GM19438 (cell line): ENCODE measurements at regions not wholly inside any gene's neighbourhood (a gene's known extent, or its start where the extent isn't known, plus 50 kb on each side); places are given as distances from the start of the nearest gene placed in this dataset.

ENCODE experiments used
- ATAC-seq: cut with Tn5 transposase; IDR thresholded peaks from one replicate; pipeline ENCODE4 v1.9.1; 2021; ENCODE audit warnings: low read depth; ENCODE audit not compliant: unreplicated experiment

GRCh38 chr4:133498149-133498548 lies 349.1 kb downstream of the PCDH10 start:
- ATAC-seq = no peak

- no peak for ATAC-seq
These were observed 344.7 kb downstream of the PCDH10 start for GRCh38 chr4:133493776-133494175.

DNA sequence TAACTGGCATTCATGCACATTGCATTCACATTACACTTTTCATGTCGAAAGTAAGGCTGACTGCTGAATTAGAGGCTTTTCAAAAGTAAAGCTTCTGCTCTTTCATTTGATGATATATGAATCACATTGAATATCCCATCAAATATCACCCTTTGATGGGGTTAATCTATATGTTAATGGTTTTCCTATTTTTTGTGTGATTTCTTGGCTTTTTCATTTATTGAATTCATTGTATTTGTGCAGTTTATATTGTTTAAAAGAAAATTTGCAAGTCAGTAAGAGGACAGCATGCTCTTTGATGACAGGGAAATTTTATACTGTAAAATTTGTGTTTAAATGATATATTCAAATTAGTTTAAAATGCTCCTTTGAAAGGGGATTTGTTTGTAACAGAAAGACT lies 344.1 kb downstream of the PCDH10 start:
- no peak for ATAC-seq

GRCh38 chr4:133484287-133484686 lies 335.2 kb downstream of the PCDH10 start:
- no peak for ATAC-seq

DNA sequence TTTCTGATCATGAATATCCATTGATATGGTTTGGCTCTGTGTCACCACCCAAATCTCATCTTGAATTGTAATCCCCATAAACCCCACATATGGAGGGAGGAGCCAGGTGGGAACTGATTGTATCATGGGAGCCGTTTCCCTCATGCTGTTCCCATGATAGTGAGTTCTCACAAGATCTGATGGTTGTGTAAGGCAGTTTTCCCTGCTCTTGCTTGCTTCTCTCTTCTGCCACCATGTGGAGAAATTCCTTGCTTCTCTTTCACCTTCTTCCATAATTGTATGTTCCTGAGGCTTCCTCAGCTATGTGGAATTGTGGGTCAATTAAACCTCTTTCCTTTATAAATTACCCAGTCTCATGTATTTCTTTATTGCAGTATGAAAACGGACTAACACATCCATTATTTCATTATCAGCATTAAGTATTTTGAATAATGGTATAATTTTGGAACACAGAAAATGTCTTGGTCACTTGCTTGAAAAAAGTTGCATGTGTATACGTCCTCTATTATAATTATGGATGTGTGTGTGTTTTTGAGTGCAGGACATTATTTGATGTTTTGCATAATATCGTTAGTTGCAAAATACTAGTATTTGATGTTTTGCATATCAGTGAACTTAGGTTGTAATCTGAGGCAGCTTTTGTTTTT lies 334.6 kb downstream of the PCDH10 start:
- no peak for ATAC-seq

- ATAC-seq = no peak
These were observed 327.0 kb downstream of the PCDH10 start for GRCh38 chr4:133476063-133476462.

- no peak for ATAC-seq
These were observed 325.4 kb downstream of the PCDH10 start for GRCh38 chr4:133474501-133474900.

- no peak for ATAC-seq
These were observed 323.1 kb downstream of the PCDH10 start for GRCh38 chr4:133472244-133472643.

DNA sequence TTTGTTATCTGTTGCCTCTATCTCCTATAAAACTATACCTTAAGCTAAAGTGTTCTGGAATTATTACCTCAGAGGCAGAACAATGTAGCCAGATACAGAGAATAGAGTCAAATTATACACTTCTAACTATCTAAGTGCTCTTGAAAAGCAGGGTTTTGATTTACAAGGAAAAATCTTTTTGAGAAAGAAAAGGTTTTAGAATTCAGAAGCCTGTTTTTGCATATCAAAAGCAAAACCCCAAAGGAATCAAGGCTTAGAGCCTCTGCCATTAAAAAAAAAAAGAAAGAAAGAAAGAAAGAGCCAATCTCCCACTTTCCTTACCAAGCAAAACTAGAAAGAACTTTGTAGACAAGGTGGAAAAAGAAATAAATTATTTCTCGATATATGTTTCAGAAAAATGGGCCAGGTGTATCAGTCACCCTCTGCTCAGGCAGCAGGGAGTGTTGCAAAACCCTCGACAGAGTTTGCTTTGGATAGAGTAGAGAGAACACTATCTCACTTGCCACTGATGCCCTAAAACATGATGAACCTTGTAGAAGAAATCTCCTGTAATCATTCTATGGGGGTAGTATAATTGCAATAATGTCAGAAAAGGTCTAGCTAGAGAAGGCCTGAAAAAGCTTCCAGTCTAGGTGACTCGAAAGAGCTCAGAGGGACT lies 318.3 kb downstream of the PCDH10 start:
- no peak for ATAC-seq

- no peak for ATAC-seq
These were observed 315.9 kb downstream of the PCDH10 start for GRCh38 chr4:133465022-133465421.

DNA sequence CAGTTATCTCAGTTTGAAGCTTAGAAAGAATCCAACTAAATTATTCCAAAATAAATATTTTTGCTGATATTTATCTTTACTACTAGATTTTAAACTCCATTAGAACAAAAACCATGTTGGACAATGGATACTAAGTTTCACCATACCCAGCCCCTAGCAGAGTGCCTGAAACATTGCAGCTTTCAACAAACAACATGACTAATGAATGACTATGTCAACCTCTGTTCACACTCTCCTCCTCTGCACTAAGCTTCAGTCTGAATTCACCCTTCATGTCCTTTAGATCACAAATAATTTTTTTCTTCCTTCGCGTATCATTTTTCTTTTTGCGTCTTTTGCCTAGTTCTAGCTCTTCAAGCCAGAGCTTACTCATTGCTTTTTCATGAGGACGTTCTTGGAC lies 315.2 kb downstream of the PCDH10 start:
- ATAC-seq = no peak

DNA sequence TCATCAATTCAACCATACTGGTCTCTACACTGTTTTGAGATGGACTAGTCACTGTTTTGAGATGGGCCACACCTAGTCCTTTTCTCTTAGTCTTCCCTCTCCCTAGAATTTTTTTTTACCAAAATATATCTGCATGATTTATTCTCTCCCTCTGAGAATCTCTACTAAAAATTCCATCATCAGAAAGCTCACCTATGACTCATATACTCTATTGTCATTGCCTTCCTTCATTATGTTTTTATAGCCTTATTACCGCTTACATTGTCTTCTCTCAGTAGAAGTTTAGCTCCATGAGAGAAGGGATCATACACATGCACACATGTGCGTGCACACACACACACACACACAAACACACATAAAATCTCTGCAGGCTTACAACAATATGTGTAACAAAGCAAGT lies 303.6 kb downstream of the PCDH10 start:
- ATAC-seq = no peak

DNA sequence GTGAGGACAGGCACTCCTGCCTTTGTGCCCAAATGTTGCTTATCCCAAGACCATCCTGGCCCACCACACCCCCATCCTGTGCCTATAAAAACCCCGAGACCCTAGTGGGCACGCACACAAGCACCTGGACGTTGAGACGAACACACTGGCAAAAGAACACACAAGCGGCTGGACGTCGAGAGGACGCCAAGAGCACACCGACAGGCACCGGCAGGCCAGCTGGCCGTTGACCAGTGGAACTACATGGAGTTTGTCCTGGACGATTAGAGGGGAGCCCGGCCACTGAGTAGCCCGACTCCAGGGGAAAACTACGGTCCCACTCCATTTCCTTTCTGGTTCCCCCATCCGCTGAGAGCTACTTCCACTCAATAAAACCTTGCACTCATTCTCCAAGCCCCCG lies 301.7 kb downstream of the PCDH10 start:
- ATAC-seq = no peak

DNA sequence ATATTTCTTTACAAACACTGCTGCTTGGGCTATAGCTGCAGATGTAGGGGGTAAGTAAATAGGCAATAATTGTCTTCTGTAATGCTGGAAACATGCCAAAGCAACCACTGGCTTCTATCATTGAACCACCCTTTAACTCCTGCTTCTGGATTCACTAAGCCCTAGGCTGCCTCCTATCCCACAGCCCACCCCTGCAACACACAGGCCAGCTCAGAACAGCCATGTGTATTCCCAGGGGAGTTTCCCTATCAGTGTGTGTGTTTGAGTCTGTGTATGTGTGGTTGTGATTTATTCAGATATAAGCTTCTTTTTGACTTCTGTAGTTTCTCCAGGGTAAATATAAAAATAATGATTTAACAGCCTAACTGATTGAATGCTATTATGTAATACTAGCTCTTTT lies 291.3 kb downstream of the PCDH10 start:
- ATAC-seq = no peak

GRCh38 chr4:133439830-133440229 lies 290.7 kb downstream of the PCDH10 start:
- no peak for ATAC-seq

DNA sequence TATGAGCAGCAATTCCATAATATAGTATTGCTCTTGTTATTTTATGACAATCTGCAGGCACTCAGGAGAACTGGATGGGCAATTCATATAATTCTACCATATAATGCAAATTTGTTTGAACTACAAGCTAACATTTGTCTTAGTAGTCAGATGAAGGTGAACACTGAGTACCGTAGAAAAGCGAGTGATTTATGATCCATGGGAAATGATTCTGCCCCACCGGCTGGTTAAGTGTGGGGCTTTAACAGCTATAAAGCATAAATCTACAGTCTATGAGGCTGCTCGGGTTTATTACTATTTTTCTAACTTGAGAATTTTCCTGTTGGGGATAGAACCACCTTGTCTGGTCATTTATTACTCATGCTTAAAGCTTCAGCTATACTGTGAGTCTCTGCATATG lies 275.5 kb downstream of the PCDH10 start:
- no peak for ATAC-seq

GRCh38 chr4:133403913-133404312 lies 254.8 kb downstream of the PCDH10 start:
- ATAC-seq = no peak

- no peak for ATAC-seq
These were observed 253.5 kb downstream of the PCDH10 start for GRCh38 chr4:133402616-133403015.

DNA sequence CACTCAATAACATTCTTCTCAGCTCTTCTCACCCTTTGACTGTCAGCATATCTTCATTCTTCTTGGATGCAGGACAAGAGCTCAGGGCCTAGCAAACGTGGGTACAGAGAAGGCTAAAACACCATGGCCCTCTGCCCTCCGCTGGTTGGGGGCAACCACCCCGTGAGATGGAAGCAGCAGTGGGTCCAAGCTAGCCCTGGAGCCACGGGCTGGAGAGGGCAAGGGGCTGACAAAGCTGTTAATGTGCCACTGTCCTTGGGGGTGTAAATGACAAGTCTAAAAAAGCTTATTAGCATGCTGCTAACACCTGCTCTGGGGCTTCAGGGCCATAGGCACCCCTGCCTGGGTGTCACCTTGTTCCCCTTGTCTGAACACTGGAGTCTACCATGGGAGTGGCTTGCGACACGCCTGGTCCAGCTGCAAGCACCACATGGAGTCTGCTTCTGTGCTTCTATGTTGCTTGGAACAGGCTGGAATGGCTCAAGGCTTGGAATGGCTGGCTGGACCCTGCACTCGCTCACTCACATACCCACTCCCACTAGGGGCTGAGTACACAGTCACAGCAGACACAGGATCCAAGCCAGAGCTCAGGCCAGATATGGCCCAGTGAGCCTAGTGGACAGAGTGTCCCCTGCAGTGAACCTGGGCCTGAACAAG lies 246.0 kb downstream of the PCDH10 start:
- ATAC-seq = no peak

DNA sequence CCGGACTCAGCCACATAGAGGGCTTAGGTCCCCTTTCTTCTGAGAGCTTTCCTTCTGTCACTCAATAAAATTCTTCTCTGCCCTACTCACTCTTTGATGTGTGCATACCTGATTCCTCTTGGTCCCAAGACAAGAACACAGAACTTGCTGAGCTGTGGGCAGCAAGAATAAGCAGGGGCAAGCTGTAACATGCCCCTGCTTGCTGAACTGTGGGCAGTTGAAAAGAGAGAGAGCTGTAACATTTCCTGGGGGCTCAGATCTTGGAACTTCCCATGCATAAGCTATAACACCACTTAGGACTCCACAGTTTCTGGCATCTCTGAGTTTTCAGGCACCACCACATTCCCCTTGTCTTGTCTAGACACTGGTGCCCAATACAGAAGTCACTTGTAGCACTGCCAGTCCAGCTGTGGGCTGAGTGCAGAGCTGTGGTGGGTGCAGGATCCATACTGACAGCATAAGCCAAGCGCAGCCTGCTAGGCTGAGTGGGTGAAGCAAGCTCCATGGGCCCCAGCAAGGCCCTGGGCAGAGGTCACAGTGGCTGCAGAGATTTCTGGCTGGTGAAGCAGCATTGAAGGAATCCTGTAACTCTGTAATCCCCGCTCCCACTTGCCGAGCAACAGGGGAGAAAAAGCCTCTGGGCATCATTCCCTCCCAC lies 241.2 kb downstream of the PCDH10 start:
- no peak for ATAC-seq

DNA sequence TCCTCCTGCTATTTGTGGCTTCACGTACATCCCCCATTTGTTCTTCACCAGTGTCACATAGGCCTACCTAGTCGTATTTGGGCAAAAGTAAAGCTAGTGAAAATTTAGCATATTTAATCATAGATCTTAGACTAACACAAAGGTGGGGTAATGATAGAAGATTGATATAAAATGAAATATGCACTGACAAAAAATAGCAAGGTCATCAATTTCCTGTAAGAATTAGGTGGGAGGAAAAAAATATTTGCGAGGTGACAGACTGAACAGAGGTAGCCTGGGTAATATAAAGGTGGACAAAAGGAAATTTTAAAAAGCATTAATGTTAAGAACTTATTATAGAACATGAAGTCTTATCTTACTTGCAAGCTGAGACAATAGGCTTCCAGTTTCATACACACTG lies 239.9 kb downstream of the PCDH10 start:
- no peak for ATAC-seq
